IgD-negative memory B cell (primary cell): ENCODE measurements at regions not wholly inside any gene's neighbourhood (a gene's known extent, or its start where the extent isn't known, plus 50 kb on each side); places are given as distances from the start of the nearest gene placed in this dataset.
"Not testable (repeated sequence)": the region's sequence is repeated elsewhere in the genome, so short reads cannot be mapped to it uniquely, and the experiment has no call there.

Source experiments
- H3K27ac Mint-ChIP-seq, 3 donors: one replicate each; pipeline ENCODE4 v1.8.0; 2020 to 2022; ENCODE audit warnings: mild to moderate bottlenecking in 3 of 3, mixed read lengths in 3 of 3, moderate library complexity in 1 of 3
- H3K27me3 Mint-ChIP-seq: one replicate; pipeline ENCODE4 v1.8.0; 2021; ENCODE audit warnings: mixed read lengths
- H3K36me3 Mint-ChIP-seq: one replicate; pipeline ENCODE4 v1.8.0; 2020; ENCODE audit warnings: mild to moderate bottlenecking, mixed read lengths
- H3K4me1 Mint-ChIP-seq, 3 donors: one replicate each; pipeline ENCODE4 v1.8.0; 2020 to 2022; ENCODE audit warnings: mixed read lengths in 3 of 3, mild to moderate bottlenecking in 1 of 3
- H3K4me3 Mint-ChIP-seq, 4 donors: one replicate each; pipeline ENCODE4 v1.8.0; 2020 to 2022; ENCODE audit warnings: mild to moderate bottlenecking in 4 of 4, mixed read lengths in 4 of 4, moderate library complexity in 3 of 4
- H3K9me3 Mint-ChIP-seq, 3 donors: one replicate each; pipeline ENCODE4 v1.8.0; 2020 to 2021; ENCODE audit warnings: mixed read lengths in 3 of 3, mild to moderate bottlenecking in 1 of 3

DNA sequence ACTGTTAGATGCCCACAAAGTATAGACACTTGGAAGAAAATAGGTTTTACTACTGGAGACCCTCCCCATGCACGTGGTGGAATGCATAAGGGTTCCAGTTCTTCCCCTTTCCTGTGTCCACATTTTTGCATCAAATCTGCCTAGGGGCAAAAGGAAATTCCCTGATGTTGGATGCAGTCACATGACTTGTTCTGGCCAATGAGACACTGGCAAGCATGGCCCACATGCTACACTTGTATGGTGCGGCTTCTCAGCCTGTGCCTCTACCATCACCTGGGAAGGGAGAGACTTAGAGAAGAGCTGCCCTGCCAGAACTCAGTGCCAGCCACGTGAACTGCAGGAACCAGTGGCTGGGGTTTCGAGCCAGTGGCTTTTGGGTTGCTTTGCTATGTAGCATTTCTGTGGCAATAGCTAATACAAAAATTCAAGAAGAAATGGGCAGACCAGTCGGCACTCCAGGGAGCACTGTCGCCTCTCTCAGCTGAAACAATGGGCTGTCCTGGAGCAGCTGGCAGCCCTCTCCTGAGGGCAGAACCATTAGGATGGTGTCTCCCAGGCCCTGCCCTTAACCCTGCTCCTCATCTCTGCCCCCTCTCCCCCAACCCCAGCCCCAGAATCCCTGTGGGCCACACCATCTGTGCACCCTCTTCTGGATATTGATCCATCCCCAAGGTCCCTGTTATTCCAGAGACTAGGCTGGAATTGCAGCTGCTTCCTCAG lies 634.0 kb downstream of the UQCRFS1 start:
- no peaks in the 10 kb centered on the region for H3K4me1 Mint-ChIP-seq

DNA sequence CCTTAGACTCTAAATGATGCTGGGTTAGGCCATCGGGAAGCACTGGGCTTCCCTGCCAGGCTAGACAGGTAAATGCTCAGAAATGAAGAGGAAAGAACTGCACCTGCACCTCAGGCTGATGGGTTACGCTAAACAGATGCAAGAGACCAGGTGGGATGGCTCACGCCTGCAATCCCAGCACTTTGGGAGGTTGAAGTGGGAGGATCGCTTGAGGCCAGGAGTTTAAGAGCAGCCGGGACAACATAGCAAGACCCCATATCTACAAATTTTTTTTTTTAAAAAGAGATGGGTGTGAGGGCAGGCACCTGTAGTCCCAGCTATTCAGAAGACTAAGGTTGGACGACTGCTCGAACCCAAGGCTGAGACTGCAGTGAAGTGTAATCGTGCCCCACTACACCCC lies 634.7 kb downstream of the UQCRFS1 start:
- no peaks in the 10 kb centered on the region for H3K27me3 Mint-ChIP-seq

More for the DNA sequence above, 634.0 kb downstream of the UQCRFS1 start:
- H3K4me3 Mint-ChIP-seq, result no peak overlapping the region
- no peak overlapping the region for H3K27ac Mint-ChIP-seq
- H3K36me3 Mint-ChIP-seq, result no peaks in the 10 kb centered on the region
- H3K27me3 Mint-ChIP-seq, result no peaks in the 10 kb centered on the region
- peaks cover 2 to 7% (median 3%) of the 10 kb centered on the region in 3 donors for H3K9me3 Mint-ChIP-seq

DNA sequence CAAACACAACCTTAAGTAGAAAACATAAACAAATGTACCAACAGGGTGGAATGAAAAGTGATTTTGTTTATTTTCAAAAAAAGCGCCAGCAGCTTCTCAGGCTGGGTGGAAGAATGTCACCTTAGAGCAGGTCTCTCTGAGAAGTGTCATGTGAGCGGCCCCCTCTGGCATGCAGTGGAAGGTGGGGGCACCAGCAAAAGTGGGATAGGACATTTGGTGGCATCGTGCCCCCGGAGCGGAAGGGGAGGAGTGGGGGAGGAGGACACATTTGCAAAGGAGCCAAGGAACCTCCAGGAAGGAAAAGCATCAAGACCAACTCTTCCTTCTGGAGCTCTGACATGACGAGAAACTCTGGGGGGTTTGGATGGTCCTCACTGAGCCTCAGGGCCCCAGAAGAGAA lies 635.3 kb downstream of the UQCRFS1 start:
- H3K27me3 Mint-ChIP-seq, result no peaks in the 10 kb centered on the region
- no peak overlapping the region for H3K27ac Mint-ChIP-seq
- H3K4me3 Mint-ChIP-seq, result no peak overlapping the region
- H3K9me3 Mint-ChIP-seq, result peaks cover 0 to 7% (median 5%) of the 10 kb centered on the region in 3 donors
- H3K4me1 Mint-ChIP-seq, result no peaks in the 10 kb centered on the region
- H3K36me3 Mint-ChIP-seq, result no peaks in the 10 kb centered on the region

More for the DNA sequence above, 634.7 kb downstream of the UQCRFS1 start:
- no peaks in the 10 kb centered on the region for H3K36me3 Mint-ChIP-seq
- peaks cover 0 to 7% (median 4%) of the 10 kb centered on the region in 3 donors for H3K9me3 Mint-ChIP-seq
- H3K27ac Mint-ChIP-seq, result no peak overlapping the region
- H3K4me3 Mint-ChIP-seq, result no peak overlapping the region
- no peaks in the 10 kb centered on the region for H3K4me1 Mint-ChIP-seq

DNA sequence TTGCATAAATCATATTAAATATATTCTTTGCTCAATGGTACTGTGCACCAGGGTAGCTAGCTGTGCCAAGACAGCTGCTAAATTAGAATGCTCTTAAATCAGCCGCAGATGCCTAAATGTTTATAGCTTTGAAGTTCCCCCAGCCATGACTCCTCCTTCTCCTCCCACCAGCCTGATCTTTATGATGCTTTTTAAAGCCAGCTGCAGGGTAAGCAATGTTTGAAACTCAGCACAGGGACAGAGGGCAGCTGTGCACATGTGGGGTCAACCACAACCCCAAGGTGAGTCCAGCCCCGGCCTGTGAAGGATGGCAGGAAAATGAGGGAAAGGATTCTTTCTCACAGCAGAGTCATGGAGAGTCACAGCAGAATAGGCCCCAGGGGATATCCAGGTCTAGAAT lies 635.7 kb downstream of the UQCRFS1 start:
- Mint-ChIP-seq H3K4me3 (no peak overlapping the region), H3K27me3 (no peaks in the 10 kb centered on the region), H3K27ac (no peak overlapping the region), H3K9me3 (peaks cover 0 to 7% (median 6%) of the 10 kb centered on the region in 3 donors), H3K36me3 (no peaks in the 10 kb centered on the region), H3K4me1 (no peaks in the 10 kb centered on the region)

DNA sequence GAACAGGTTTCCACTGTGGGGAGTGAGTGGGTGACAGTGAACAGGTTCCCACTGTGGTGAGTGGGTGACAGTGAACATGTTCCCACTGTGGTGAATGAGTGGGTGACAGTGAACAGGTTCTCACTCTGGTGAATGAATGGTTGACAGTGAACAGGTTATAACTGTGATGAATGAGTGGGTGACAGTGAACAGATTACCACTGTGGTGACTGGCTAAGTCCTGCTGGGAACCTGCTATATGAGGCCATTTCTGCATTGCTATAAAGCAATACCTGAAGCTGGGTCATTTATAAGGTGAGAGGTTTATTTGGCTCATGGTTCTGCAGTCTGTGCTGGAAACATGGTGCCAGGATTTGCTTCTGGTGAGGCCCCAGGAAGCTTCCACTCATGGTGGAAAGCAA lies 637.1 kb downstream of the UQCRFS1 start:
- H3K27me3 Mint-ChIP-seq, result no peaks in the 10 kb centered on the region
- peaks cover 0 to 6% (median 4%) of the 10 kb centered on the region in 3 donors for H3K9me3 Mint-ChIP-seq
- H3K4me3 Mint-ChIP-seq, result no peak overlapping the region
- H3K36me3 Mint-ChIP-seq, result no peaks in the 10 kb centered on the region
- H3K4me1 Mint-ChIP-seq, result no peaks in the 10 kb centered on the region
- H3K27ac Mint-ChIP-seq, result no peak overlapping the region

DNA sequence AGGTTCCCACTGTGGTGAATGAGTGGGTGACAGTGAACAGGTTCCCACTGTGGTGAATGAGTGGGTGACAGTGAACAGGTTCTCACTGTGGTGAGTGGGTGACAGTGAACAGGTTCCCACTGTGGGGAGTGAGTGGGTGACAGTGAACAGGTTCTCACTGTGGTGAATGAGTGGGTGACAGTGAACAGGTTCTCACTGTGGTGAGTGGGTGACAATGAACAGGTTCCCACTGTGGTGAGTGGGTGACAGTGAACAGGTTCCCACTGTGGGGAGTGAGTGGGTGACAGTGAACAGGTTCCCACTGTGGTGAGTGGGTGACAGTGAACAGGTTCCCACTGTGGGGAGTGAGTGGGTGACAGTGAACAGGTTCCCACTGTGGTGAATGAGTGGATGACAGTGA lies 637.6 kb downstream of the UQCRFS1 start:
- H3K9me3 Mint-ChIP-seq, H3K4me1 Mint-ChIP-seq, H3K27ac Mint-ChIP-seq, H3K36me3 Mint-ChIP-seq, H3K4me3 Mint-ChIP-seq, H3K27me3 Mint-ChIP-seq: not testable (repeated sequence)

DNA sequence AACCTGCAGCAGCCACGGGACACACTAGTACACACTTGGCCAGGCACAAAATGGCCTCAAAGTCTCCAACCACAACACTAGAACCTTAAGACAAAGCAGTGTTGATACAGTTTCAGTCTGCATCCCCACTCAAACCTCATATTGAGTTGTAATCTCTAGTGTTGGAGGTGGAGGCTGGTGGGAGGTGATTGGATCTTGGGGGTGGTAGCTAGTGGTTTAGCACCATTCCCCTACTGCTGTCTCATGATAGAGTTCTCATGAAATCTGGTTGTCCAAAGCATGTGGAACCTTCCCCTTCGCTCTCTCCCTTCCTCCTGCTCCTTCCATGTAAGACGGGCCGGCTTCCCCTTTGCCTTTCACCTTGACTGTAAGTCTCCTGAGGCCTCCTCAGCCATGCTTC lies 638.7 kb downstream of the UQCRFS1 start:
- H3K27ac Mint-ChIP-seq, result no peak overlapping the region
- H3K4me1 Mint-ChIP-seq, result no peaks in the 10 kb centered on the region
- no peaks in the 10 kb centered on the region for H3K27me3 Mint-ChIP-seq
- no peaks in the 10 kb centered on the region for H3K36me3 Mint-ChIP-seq
- H3K4me3 Mint-ChIP-seq, result peak overlapping the region in 1 of 4 donors; percentile 21
- peaks cover 0 to 8% (median 4%) of the 10 kb centered on the region in 3 donors for H3K9me3 Mint-ChIP-seq

DNA sequence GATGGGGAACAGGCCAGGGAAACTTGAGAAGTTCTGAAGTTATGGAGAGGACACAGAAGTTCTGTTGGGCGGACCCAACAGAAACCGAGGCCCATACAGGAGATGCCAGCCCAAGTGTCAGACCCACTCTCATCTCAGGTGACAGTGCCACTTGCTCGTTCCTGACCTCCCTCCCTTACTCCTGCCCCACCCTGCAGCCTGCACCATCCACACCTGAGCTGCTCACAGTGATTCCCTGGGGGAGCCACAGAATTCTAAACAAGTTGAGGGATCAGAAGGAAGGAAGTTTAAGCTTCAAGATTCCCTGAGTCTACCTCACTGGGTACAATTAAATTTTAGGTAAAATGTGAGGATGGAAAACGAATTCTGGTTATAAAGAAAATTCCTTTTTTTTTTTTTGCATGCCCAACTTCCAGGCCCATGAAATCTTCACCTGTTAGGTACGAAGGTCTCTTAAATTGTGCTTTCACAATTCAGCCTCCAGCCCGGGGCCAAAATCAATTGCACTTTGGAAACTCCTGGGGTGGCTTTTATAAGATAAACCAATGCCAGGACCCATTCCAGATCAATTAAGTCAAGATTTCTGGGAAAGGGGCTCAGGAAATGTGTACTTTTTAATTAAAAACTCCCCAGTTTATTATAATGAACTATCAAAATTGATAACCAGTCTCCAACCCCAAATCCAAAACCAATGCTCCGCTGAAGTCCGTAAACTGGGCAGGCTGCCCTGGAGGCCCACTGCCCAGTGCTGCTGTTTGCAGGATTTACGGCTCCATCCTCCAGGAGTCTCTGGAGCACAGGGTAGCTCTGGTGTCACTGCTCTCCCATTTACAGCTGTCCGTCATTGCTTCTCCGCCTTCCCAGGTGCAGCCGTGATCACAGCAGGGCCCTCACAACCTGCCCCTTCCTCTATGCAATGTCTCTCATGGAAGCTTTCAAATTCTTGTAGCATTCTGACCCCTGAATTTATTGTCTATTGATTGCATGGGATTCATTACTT lies 643.5 kb downstream of the UQCRFS1 start:
- no peaks in the 10 kb centered on the region for H3K27me3 Mint-ChIP-seq
- no peak overlapping the region for H3K4me3 Mint-ChIP-seq
- no peaks in the 10 kb centered on the region for H3K36me3 Mint-ChIP-seq
- peaks cover 4 to 11% (median 6%) of the 10 kb centered on the region in 3 donors for H3K9me3 Mint-ChIP-seq
- H3K4me1 Mint-ChIP-seq, result no peaks in the 10 kb centered on the region
- no peak overlapping the region for H3K27ac Mint-ChIP-seq

DNA sequence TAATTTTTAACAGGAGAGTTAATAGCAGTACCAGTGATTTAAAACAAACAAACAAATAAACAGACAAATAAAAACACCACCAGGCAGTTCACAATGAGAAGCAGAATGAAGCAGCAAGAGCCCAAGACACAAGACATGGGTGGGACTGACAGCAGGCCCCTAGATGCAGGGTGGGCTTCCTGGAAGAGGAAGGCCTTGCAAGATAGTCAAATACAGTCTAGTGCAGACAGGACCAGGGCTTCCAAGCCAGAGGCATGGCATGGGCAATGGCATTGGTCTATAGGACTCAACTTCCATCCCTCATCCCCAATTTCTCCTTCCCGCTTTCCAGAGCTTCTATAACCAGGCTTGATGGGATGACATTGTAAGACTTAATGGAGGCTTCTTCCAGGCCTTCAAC lies 645.1 kb downstream of the UQCRFS1 start:
- H3K4me1 Mint-ChIP-seq, result no peaks in the 10 kb centered on the region
- H3K36me3 Mint-ChIP-seq, result no peaks in the 10 kb centered on the region
- peaks cover 4 to 17% (median 6%) of the 10 kb centered on the region in 3 donors for H3K9me3 Mint-ChIP-seq
- H3K27ac Mint-ChIP-seq, result no peak overlapping the region
- H3K27me3 Mint-ChIP-seq, result no peaks in the 10 kb centered on the region
- H3K4me3 Mint-ChIP-seq, result no peak overlapping the region

DNA sequence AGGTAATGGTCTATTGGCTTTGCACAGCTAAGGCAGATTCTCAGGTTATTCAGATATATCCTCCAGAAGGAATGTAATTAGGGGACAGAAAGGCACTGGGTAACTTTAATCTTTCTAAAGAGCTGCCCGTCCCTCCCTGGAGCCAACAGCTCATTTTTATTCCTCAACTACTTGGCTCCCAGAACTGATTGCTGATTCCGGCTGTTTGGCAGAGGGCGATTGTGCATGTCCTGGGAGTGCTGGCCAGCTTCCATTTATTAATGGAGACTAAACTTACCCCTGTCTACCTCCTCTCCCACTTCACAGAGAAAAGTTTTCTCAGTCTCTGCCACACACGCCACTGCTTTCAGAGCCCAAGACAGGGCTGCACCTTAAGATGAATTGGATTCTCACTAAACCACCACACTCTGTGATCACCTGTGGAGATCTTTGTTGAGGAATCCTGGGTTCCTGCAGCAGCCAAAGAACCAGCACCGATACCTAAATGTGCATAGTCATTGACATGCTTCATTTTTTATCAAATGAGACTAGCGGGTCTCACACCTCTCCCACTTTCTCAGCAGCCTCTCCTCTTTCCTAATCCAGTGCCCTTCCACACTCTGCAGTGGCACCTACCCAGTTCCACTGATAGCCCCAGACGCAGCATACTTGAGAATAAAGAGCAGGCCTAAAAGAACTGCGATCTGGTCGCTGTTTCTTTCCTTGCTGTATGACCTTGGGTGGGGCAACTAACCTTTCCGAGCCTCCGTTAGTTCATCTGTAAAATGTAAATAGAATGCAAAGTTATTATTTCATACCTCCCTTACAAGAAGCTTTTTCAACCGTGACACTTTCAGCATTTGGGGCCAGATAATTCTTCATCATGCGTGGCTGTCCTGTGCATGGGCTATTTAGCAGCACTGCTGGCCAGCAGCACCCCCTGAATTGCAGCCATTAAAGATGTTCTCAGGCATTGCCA lies 648.7 kb downstream of the UQCRFS1 start:
- no peaks in the 10 kb centered on the region for H3K36me3 Mint-ChIP-seq
- no peaks in the 10 kb centered on the region for H3K27me3 Mint-ChIP-seq
- peaks cover 4 to 17% (median 4%) of the 10 kb centered on the region in 3 donors for H3K9me3 Mint-ChIP-seq
- no peaks in the 10 kb centered on the region for H3K4me1 Mint-ChIP-seq
- H3K4me3 Mint-ChIP-seq, result no peak overlapping the region
- no peak overlapping the region for H3K27ac Mint-ChIP-seq

DNA sequence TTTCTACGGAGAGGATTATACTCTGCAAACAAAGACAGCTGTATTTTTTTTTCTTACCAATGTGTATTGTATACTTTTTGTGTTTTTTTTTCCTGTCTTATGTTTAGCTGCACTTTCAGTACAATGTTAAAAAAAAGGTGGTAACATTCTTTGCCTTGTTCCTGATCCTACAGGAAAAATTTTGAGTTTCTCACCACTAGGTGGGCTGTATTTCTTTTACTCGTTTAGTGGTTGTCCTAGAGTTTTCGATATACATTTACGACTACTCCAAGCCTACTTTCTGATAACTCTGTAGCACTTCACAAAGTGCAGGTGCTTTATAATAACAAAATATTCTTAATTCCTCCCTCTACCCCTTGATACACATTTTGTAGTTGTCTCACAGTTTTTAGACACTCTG lies 652.2 kb downstream of the UQCRFS1 start:
- H3K4me3 Mint-ChIP-seq, result no peak overlapping the region
- peaks cover 0 to 17% (median 6%) of the 10 kb centered on the region in 3 donors for H3K9me3 Mint-ChIP-seq
- no peaks in the 10 kb centered on the region for H3K36me3 Mint-ChIP-seq
- H3K4me1 Mint-ChIP-seq, result no peaks in the 10 kb centered on the region
- H3K27ac Mint-ChIP-seq, result no peak overlapping the region
- no peaks in the 10 kb centered on the region for H3K27me3 Mint-ChIP-seq

DNA sequence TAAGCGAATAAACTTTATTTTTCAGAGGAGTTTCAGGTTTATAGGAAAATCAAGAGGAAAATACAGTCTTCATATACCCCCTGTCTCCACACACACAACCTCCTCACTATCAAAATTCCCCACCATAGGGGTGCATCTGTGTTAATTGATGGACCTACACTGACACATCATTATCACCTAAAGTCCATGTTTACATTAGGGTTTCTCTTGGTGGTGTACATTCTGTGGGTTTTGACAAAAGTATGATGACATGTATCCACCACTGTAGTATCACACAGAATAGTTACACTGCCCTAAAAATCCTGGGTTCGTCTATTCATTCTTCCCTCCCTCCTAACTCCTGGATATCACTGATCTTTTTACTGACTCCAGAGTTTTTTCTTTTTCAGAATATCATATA lies 654.2 kb downstream of the UQCRFS1 start:
- H3K4me1 Mint-ChIP-seq, result peaks cover 0 to under 1% (median 0%) of the 10 kb centered on the region in 3 donors
- H3K4me3 Mint-ChIP-seq, result no peak overlapping the region
- H3K36me3 Mint-ChIP-seq, result no peaks in the 10 kb centered on the region
- H3K9me3 Mint-ChIP-seq, result peaks cover 0 to 13% (median 4%) of the 10 kb centered on the region in 3 donors
- no peak overlapping the region for H3K27ac Mint-ChIP-seq
- no peaks in the 10 kb centered on the region for H3K27me3 Mint-ChIP-seq

DNA sequence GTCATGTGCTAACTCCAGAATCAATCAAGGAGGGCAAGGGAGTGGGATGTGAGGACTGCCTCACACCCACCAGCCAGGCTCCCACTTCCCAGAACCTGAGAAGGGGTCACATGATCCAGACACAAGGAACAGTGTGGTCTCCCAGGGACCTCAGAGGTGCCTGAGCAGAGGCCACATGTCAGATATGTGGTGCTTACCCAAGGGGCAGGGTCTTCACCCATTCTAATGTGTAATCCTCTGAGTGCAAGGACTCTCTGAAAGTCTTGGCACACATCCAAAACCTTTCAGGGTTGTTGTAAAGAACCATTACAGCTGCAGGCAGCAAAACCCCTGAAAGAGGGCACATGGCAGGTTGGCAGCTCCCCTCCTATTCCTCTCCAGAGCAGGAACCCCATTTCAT lies 656.6 kb downstream of the UQCRFS1 start:
- H3K27me3 Mint-ChIP-seq, result no peaks in the 10 kb centered on the region
- H3K27ac Mint-ChIP-seq, result no peak overlapping the region
- H3K9me3 Mint-ChIP-seq, result peaks cover 0 to 9% (median 7%) of the 10 kb centered on the region in 3 donors
- no peak overlapping the region for H3K4me3 Mint-ChIP-seq
- H3K4me1 Mint-ChIP-seq, result peaks cover 0 to 2% (median 0%) of the 10 kb centered on the region in 3 donors
- H3K36me3 Mint-ChIP-seq, result no peaks in the 10 kb centered on the region

DNA sequence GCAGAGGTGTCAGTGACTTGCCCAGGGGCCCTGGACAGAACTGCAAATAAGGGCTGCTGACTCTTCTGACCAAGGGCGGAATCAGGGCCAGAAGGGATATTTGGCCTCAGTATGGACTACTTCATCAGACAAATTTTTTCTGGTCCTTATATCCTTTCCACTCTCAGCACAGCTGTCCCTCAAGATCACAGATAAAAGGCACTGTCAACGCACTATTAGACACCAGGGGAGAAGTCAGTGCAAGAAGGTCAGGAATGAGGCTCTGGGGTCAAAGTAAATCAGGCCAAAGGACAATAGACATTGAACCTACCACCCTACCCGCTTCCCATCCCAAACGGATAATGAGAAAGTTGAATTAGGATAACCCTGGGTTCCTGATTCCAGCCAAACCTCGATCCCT lies 657.6 kb downstream of the UQCRFS1 start:
- Mint-ChIP-seq H3K27me3 (no peaks in the 10 kb centered on the region), H3K36me3 (no peaks in the 10 kb centered on the region), H3K27ac (no peak overlapping the region), H3K9me3 (peaks cover 0 to 9% (median 7%) of the 10 kb centered on the region in 3 donors), H3K4me1 (peaks cover 0 to 2% (median 0%) of the 10 kb centered on the region in 3 donors), H3K4me3 (no peak overlapping the region)
